A549 (cell line): ENCODE measurements at regions not wholly inside any gene's neighbourhood (a gene's known extent, or its start where the extent isn't known, plus 50 kb on each side); places are given as distances from the start of the nearest gene placed in this dataset.

Source experiments
- BHLHE40 ChIP-seq: IDR thresholded peaks from 2 replicates; pipeline ENCODE4 v1.6.1; 2012; ENCODE audit warnings: low read depth, low read length, inconsistent platforms
- CEBPB ChIP-seq, 2 experiments: fragments of >200 bp in 1 of 2; sonication (Bioruptor Twin) in 1 of 2; formaldehyde crosslinking in 1 of 2; IDR thresholded peaks; 2 replicates each; pipeline ENCODE4 v1.6.1; 2012 to 2016
- CTCF ChIP-seq: fragments of >200 bp; sonication (Bioruptor Twin); formaldehyde crosslinking; IDR thresholded peaks from 3 replicates; pipeline ENCODE4 v1.5.1; 2016
- EP300 ChIP-seq, 2 experiments: fragments of >200 bp; sonication (Bioruptor Twin); formaldehyde crosslinking; IDR thresholded peaks; 2 replicates in 1 of 2; 3 replicates in 1 of 2; pipeline ENCODE4 v1.6.1; 2016 to 2017
- ESRRA ChIP-seq: fragments of 150-350 bp; IDR thresholded peaks from 2 replicates; pipeline ENCODE4 v1.6.1; 2014; ENCODE audit warnings: mild to moderate bottlenecking, low read length, borderline replicate concordance
- MAFK ChIP-seq: fragments of 450-650 bp; IDR thresholded peaks from 2 replicates; pipeline ENCODE4 v1.6.1; 2014; ENCODE audit not compliant: partially characterized antibody
- MAX ChIP-seq: IDR thresholded peaks from 2 replicates; pipeline ENCODE4 v1.6.1; 2012
- MYC ChIP-seq: IDR thresholded peaks from 2 replicates; pipeline ENCODE4 v1.6.1; 2012; ENCODE audit warnings: mild to moderate bottlenecking, inconsistent platforms, low read length, improper control_type of control experiment, borderline replicate concordance
- POLR2A ChIP-seq: IDR thresholded peaks from 2 replicates; pipeline ENCODE4 v1.6.1; 2012; ENCODE audit warnings: mild to moderate bottlenecking, low read length
- REST ChIP-seq: fragments of 200-600 bp; sonication (generic); IDR thresholded peaks from 2 replicates; pipeline ENCODE4 v1.6.1; 2016; ENCODE audit warnings: antibody characterized with exemption, mild to moderate bottlenecking, moderate library complexity
- SMC3 ChIP-seq: fragments of >200 bp; sonication (Bioruptor Twin); formaldehyde crosslinking; IDR thresholded peaks from 3 replicates; pipeline ENCODE4 v1.6.1; 2018; ENCODE audit warnings: inconsistent platforms

- no peak for TF ChIP-seq CTCF
- TF ChIP-seq EP300 (IDR thresholded peaks at IDR 0.05): no peak
- TF ChIP-seq MAFK: no peak
- TF ChIP-seq REST: no peak
- TF ChIP-seq ESRRA: no peak
- TF ChIP-seq POLR2A: no peak
- TF ChIP-seq SMC3: no peak
- no peak for TF ChIP-seq MAX
- no peak for TF ChIP-seq MYC
- no peak for TF ChIP-seq CEBPB (IDR thresholded peaks at IDR 0.05)
- no peak for TF ChIP-seq BHLHE40
Observed at GRCh38 chr3:145492456-145492855, 668.5 kb downstream of the PLOD2 start.
